IPS-NIHi11 (cell line): ENCODE measurements at regions not wholly inside any gene's neighbourhood (a gene's known extent, or its start where the extent isn't known, plus 50 kb on each side); places are given as distances from the start of the nearest gene placed in this dataset.

ENCODE experiments used
- DNase-seq: peaks from one replicate; pipeline ENCODE4 v3.0.0; 2012; ENCODE audit warnings: mixed read lengths, low spot score

- no peak for DNase-seq
These were observed 75.5 kb downstream of the HMX1 start for GRCh38 chr4:8796096-8796495.

GRCh38 chr4:8795140-8795539 lies 76.5 kb downstream of the HMX1 start:
- DNase-seq, result no peak

- no peak for DNase-seq
These were observed 77.1 kb downstream of the HMX1 start for GRCh38 chr4:8794491-8794890.

- no peak for DNase-seq
These were observed 78.0 kb downstream of the HMX1 start for GRCh38 chr4:8793571-8794160.

GRCh38 chr4:8792491-8792890 lies 79.1 kb downstream of the HMX1 start:
- no peak for DNase-seq

- DNase-seq, result no peak
These were observed 80.0 kb downstream of the HMX1 start for GRCh38 chr4:8791609-8792008.

GRCh38 chr4:8790749-8791148 lies 80.9 kb downstream of the HMX1 start:
- DNase-seq, result no peak

GRCh38 chr4:8788174-8788573 lies 83.5 kb downstream of the HMX1 start:
- no peak for DNase-seq

GRCh38 chr4:8786166-8786565 lies 85.5 kb downstream of the HMX1 start:
- DNase-seq, result no peak

- DNase-seq, result no peak
These were observed 85.9 kb downstream of the HMX1 start for GRCh38 chr4:8785656-8786142.

- DNase-seq, result no peak
These were observed 87.9 kb downstream of the HMX1 start for GRCh38 chr4:8783736-8784135.

GRCh38 chr4:8782135-8782534 lies 89.5 kb downstream of the HMX1 start:
- no peak for DNase-seq

- DNase-seq, result no peak
These were observed 90.0 kb downstream of the HMX1 start for GRCh38 chr4:8781641-8782040.

- no peak for DNase-seq
These were observed 90.9 kb downstream of the HMX1 start for GRCh38 chr4:8780596-8781368.

- DNase-seq, result no peak
These were observed 91.6 kb downstream of the HMX1 start for GRCh38 chr4:8780086-8780485.

GRCh38 chr4:8779490-8779932 lies 92.1 kb downstream of the HMX1 start:
- DNase-seq, result no peak

GRCh38 chr4:8778760-8779159 lies 92.9 kb downstream of the HMX1 start:
- no peak for DNase-seq

GRCh38 chr4:8778291-8778690 lies 93.3 kb downstream of the HMX1 start:
- no peak for DNase-seq

GRCh38 chr4:8777320-8778196 lies 94.1 kb downstream of the HMX1 start:
- no peak for DNase-seq

- DNase-seq, result no peak
These were observed 95.3 kb downstream of the HMX1 start for GRCh38 chr4:8776366-8776765.

- no peak for DNase-seq
These were observed 95.8 kb downstream of the HMX1 start for GRCh38 chr4:8775751-8776355.

- DNase-seq, result no peak
These were observed 96.5 kb downstream of the HMX1 start for GRCh38 chr4:8775121-8775520.
